ENCODE measurements at regions not wholly inside any gene's neighbourhood (a gene's known extent, or its start where the extent isn't known, plus 50 kb on each side); places are given as distances from the start of the nearest gene placed in this dataset.

GRCh38 chr7:38013246-38013645 lies 92.8 kb downstream of the EPDR1 start:
- no peak for TF ChIP-seq CTCF (IDR thresholded peaks at IDR 0.05)
- no peak for TF ChIP-seq POLR2AphosphoS5 (IDR thresholded peaks at IDR 0.05)
- no peak for TF ChIP-seq POLR2A (IDR thresholded peaks at IDR 0.05)

All from prostate gland (tissue), 2 donors.